ENCODE measurements at regions not wholly inside any gene's neighbourhood (a gene's known extent, or its start where the extent isn't known, plus 50 kb on each side); places are given as distances from the start of the nearest gene placed in this dataset.

GRCh38 chr7:113775401-113775800 lies 143.4 kb downstream of the PPP1R3A start:
- TF ChIP-seq CTCF (conservative IDR thresholded peaks at IDR 0.05; ENCODE audit: low read length) (no peak), EZH2phosphoT487 (IDR thresholded peaks at IDR 0.05; ENCODE audit: borderline replicate concordance) (no peak)
